ENCODE measurements at regions not wholly inside any gene's neighbourhood (a gene's known extent, or its start where the extent isn't known, plus 50 kb on each side); places are given as distances from the start of the nearest gene placed in this dataset.

- no peaks in the 10 kb centered on the region for H3K4me1 Mint-ChIP-seq
- no peak overlapping the region for H3K27ac Mint-ChIP-seq
- H3K27me3 Mint-ChIP-seq = no peaks in the 10 kb centered on the region
- ATAC-seq (no peak), DNase-seq (no peak)
- no peak overlapping the region for H3K4me3 Mint-ChIP-seq
- no peaks in the 10 kb centered on the region for H3K9me3 Mint-ChIP-seq
Measured at GRCh38 chr15:79373113-79373512, 59.0 kb upstream of the MINAR1 start.

GRCh38 chr15:79373728-79374127 is 58.4 kb upstream of the MINAR1 start:
- no peak for ATAC-seq
- DNase-seq = no peak
- H3K4me3 Mint-ChIP-seq = no peak overlapping the region
- no peak overlapping the region for H3K27ac Mint-ChIP-seq
- H3K9me3 Mint-ChIP-seq = no peaks in the 10 kb centered on the region
- peaks cover 6% of the 10 kb centered on the region for H3K4me1 Mint-ChIP-seq
- no peaks in the 10 kb centered on the region for H3K27me3 Mint-ChIP-seq

DNA sequence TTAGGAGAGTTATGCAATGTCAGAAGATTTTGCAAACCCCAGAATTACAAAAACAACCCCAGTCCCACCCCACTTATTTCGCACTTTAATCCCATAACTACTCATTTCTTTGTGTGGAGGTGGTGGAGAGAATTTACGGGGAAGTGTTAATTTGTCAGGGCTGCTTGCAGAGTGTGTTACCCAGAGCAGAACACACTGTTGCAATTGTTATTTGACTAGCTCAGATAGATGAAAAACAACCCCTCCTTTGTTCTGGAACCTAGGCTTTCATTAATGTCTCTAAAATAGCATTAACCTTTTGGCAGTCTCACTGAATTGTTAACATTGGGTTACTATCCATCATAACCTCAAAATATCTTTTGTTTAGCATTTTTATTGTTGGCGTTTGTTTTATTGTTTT is 55.8 kb upstream of the MINAR1 start:
- Mint-ChIP-seq H3K27me3 (no peaks in the 10 kb centered on the region), H3K27ac (no peak overlapping the region), H3K4me1 (peaks cover 6% of the 10 kb centered on the region), H3K9me3 (no peaks in the 10 kb centered on the region), H3K4me3 (no peak overlapping the region)
- DNase-seq (no peak), ATAC-seq (no peak)

DNA sequence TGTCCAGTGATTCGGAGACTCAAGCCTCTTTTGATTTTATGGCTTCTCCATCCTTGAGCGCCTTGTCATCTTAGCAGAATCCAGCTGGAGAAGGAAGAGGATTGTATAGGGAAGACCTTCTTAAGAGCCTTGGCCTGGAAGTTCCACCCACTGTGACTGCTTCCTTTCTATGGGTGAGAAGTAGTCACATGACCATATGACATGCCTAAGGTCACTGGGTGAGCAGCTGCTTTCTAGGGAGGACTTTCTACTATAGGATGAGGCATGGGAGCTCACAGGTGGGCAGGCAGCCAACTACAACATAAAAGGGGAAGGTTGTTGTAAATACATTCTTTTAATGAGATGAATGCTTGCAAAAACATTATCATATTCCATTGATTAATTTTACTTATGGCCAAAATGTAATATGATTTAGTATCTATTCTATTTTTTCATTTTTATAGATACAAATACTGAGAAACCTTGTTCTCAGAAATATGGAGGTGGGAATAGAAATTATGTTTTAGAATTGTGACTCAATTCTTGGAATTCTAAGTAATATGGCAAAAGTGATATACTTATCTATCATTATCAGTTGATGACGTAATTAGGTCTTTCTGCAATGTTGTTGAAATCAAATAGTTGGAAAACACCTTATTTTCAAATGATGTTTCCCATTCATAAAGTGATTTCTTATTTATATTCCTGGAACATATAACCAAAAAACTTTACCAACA is 53.6 kb upstream of the MINAR1 start:
- no peak for DNase-seq
- Mint-ChIP-seq H3K9me3 (no peaks in the 10 kb centered on the region), H3K4me1 (peaks cover 6% of the 10 kb centered on the region), H3K27me3 (no peaks in the 10 kb centered on the region), H3K4me3 (no peak overlapping the region), H3K27ac (peak overlapping the region in 1 of 2 donors; percentile 51)
- no peak for ATAC-seq

GRCh38 chr15:79380755-79381497 is 51.2 kb upstream of the MINAR1 start:
- no peak overlapping the region for H3K27ac Mint-ChIP-seq
- H3K9me3 Mint-ChIP-seq = no peaks in the 10 kb centered on the region
- ATAC-seq = peak; percentile 94
- H3K4me3 Mint-ChIP-seq = no peak overlapping the region
- no peaks in the 10 kb centered on the region for H3K27me3 Mint-ChIP-seq
- DNase-seq = peak; percentile 65 to 67
- H3K4me1 Mint-ChIP-seq = peaks cover 6% of the 10 kb centered on the region

DNA sequence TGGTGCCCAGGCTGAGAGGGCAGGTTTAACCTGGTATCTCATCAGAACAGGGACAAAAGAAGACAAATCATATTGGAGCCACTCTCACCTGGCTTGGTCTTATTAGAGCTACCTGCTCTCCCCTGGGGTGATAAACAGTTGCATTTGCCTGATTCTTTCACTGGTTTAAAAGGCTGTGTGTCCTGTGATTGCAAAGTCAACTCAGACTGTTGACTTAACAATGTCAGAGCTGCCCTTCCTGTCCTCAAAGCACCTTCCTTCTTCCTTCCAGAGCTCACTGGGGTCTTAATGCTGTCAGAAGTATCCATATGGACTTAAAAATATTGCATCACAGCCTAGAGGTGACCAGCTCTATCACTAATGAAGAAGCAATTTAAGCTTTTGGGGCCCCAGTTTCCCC is 50.5 kb upstream of the MINAR1 start:
- DNase-seq (no peak), ATAC-seq (no peak)
- H3K27me3 Mint-ChIP-seq = no peaks in the 10 kb centered on the region
- peaks cover 6% of the 10 kb centered on the region for H3K4me1 Mint-ChIP-seq
- H3K4me3 Mint-ChIP-seq = no peak overlapping the region
- no peak overlapping the region for H3K27ac Mint-ChIP-seq
- H3K9me3 Mint-ChIP-seq = no peaks in the 10 kb centered on the region
